ENCODE measurements at regions not wholly inside any gene's neighbourhood (a gene's known extent, or its start where the extent isn't known, plus 50 kb on each side); places are given as distances from the start of the nearest gene placed in this dataset.

GRCh38 chr13:58474581-58474980 lies 843.0 kb downstream of the PCDH17 start:
- TF ChIP-seq POLR2A (IDR thresholded peaks at IDR 0.05) (no peak), CTCF (IDR thresholded peaks at IDR 0.05) (no peak)
